ENCODE measurements at regions not wholly inside any gene's neighbourhood (a gene's known extent, or its start where the extent isn't known, plus 50 kb on each side); places are given as distances from the start of the nearest gene placed in this dataset.
"Not testable (repeated sequence)": the region's sequence is repeated elsewhere in the genome, so short reads cannot be mapped to it uniquely, and the experiment has no call there.

- no peak for DNase-seq (ENCODE audit: low read depth)
These were observed 124.4 kb upstream of the RNF32 start for GRCh38 chr7:156515911-156516790.

GRCh38 chr7:156514851-156515250 lies 125.7 kb upstream of the RNF32 start:
- DNase-seq (ENCODE audit: low read depth) = no peak

DNA sequence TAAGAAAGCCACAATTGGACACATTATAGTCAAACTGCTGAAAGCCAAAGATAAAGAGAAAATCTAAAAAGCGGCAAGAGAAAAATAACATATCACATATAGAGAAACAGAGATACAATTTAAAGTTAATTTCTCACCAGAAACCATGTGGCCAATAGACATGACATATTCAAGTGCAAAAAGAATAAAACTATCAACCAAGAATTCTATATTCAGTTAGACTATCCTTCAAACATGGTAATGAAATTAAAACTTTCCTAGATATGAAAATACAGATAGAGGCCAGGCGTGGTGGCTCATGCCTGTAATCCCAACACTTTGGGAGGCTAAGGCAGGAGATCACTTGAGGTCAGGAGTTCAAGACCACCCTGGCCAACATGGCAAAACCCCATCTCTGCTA lies 129.1 kb upstream of the RNF32 start:
- DNase-seq (ENCODE audit: low read depth) = no peak

DNA sequence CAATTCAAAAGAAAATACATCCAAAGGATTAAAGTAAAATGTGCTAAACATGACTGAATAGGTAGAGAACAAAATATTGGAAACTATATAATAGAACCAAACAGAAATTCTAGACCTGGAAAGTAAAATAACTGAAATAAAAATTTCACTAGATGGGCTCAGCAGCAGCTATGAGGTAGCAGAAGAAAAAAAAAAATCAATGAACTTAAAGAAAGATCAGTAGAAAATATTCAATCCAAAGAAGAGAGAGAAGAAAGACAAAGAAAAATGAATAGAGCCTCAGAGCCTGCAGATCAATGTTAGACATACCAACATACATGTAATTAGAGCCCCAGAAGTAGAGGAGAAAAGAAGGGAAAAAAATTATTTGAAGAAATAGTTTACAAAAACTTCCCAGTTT lies 129.6 kb upstream of the RNF32 start:
- DNase-seq (ENCODE audit: low read depth) = no peak

- DNase-seq (ENCODE audit: low read depth) = no peak
These were observed 131.4 kb upstream of the RNF32 start for GRCh38 chr7:156509216-156509615.

DNA sequence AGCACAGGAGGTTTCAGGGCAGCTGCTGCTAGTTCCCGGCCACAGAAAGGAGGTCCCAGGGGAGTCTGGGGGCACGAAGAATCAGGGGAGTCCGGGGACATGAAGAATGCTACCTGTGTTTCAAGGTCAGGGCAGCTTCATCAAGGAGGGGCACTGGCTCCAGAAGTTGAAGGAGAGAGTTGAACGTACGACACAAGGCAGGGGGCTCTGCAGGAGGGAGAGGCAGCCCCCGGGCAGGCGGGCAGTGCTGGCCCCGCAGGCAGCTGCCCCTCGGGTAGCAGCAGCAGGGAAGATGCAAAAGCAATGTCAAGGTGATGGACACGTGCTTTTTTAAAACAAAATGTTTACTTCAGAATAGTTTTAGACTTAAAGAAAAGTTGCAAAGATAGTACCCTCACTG lies 134.7 kb upstream of the RNF32 start:
- no peak for DNase-seq (ENCODE audit: low read depth)

DNA sequence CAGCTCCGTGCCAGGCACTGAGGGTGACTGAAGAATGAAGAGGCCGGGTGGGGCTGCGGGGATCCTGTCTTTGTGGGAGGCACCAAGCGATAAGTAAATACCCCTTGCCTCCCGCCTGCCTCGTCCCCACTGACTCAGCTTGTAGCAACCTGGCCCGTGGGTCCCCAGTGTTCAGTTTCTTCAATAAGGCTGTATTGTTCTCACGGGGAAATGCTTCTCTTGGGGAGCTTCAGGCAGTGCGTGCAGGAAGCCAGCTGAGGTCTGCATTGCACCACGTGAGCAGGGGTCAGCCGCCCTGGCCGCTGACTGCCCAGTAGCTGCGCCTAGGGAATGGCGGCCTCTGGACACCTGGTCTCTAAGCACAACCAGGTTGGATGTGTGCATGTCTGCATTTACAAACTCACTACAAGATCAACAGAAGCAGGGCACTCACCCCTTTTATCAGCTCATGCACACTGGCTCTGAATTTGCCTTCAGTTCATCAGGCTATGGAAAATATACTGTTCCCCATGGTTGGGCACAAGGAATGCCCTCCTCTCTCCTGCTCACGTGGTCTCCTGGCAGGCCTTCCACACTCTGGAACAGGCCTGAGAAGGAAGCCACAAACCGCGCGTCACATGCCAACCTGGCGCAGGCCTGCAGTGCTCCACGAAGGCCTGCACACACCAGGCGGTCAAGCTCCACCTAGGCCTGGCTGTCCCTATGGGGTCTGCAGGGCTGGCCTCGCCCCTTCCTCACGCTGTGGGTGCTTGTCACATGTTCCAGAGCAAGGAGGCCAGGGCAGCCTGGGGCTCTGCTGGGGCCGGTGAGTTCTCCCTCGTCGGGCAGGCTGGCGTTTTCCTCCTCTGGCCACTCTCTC lies 135.7 kb upstream of the RNF32 start:
- no peak for DNase-seq (ENCODE audit: low read depth)

DNA sequence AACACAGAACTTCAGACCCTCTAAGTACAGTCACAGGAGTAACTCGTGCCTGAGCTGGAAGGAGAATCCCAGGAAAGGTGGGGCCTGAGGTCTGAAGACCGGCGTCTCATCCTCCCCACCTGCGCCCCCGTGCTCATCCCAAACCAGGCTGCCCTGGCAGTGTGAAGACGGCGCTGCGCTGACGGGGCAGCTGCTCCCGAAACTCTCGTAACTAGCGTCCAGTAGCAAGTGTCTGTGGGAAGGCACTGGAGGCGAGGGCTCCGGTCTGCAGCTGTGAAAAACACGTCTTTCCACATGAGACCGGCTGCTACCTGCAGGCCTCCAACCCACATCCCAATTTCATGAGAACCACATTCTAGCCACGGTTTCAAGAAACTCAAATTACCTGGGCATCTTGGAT lies 136.6 kb upstream of the RNF32 start:
- no peak for DNase-seq (ENCODE audit: low read depth)

DNA sequence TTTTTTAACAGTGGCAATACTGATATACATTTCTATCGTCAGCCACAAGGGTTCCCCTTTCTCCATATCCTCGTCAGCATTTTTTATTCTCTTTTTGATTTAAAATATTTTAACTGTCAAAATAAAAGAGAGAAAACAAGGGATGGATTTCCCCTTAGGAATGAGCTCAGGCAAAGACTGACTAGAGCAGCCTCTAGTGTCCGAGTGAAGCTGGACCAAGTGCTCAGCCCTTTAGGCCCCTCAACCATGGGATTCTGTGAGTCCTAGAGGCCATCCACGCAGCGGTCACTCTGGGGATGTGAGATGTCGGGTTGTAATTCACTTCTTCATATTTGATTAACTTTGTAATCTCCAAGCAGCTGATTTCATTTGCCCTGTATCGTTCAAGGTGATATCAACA lies 137.4 kb upstream of the RNF32 start:
- no peak for DNase-seq (ENCODE audit: low read depth)

DNA sequence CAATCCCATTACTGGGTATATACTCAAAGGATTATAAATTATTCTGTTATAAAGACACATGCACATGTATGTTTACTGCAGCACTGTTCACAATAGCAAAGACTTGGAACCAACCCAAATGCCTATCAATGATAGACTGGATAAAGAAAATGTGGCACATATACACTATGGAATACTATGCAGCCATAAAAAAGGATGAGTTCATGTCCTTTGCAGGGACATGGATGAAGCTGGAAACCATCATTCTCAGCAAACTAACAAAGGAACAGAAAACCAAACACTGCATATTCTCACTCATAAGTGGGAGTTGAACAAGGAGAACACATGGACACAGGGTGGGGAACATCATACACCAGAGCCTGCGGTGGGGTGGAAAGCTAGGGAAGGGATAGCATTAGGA lies 138.8 kb upstream of the RNF32 start:
- DNase-seq (ENCODE audit: low read depth) = not testable (repeated sequence)

GRCh38 chr7:156499247-156499881 lies 141.2 kb upstream of the RNF32 start:
- DNase-seq (ENCODE audit: low read depth) = no peak

DNA sequence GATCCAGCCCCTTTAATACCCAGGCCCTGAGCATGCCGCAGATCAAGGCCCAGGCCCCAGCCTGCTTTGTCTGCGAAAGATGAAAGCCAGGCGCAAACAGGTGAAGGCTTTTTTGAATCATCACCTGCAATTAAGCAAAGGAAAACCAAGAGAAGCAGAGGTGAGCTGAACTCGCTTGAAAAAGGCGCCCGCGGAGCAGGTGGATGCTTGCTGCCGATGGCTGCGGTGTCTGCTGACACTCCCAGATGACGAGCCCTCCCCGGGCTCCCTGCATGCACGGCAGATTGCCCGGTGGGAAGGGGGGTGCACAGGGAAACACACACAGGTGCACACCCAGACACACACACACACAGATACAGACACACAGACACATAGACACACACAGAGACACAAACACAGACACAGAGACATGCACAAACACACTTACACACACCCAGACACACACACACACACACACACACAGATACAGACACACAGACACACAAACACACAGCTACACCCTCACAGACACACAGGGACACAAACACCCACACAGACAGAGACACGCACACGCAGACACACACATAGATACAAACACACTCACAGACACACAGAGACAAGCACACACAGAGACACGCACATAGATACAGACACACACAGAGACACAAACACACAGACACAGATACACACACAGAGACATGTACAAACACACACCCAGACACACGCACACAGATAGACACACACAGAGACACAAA lies 142.6 kb upstream of the RNF32 start:
- DNase-seq (ENCODE audit: low read depth) = no peak

DNA sequence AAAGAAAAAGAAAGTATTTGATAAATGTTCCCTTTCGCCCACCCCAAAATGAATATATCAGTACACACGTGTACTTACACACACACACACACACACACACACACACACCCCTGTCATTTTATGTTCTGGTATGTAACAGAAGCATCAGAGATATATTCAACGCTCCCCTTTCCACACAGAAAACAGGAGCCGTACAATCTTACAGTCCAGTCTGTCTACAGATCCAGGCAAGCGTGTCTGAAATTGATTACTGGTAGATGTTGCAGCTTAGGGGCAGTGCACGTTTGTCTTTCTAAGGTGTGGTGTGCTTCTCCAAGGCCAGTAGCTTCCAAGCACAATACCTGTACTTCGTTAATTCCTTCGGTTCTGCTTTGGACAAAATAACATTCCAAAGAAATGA lies 143.7 kb upstream of the RNF32 start:
- DNase-seq (ENCODE audit: low read depth) = no peak

- DNase-seq (ENCODE audit: low read depth) = no peak
These were observed 144.2 kb upstream of the RNF32 start for GRCh38 chr7:156496363-156496769.

- no peak for DNase-seq (ENCODE audit: low read depth)
These were observed 145.6 kb upstream of the RNF32 start for GRCh38 chr7:156494960-156495359.

DNA sequence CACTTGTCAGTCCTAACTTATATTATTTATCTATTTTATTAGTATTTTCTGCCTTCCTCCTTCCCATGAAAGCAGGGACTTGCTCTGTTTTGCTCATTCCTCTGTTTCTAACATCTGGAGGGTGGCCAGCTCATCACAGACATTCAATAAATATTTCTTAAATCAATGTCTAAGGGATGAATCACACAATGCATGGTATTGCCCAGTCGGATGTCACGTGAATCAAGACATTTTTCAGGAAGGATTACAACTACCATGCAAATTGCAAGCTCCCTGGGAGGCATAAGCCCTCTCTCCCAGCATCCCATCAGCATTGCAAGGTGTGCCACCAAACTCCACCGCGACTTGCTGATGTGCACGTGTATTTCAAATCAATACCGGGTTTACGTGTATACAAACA lies 146.6 kb upstream of the RNF32 start:
- DNase-seq (ENCODE audit: low read depth) = no peak

GRCh38 chr7:156492170-156492569 lies 148.4 kb upstream of the RNF32 start:
- no peak for DNase-seq (ENCODE audit: low read depth)

GRCh38 chr7:156491435-156491834 lies 149.1 kb upstream of the RNF32 start:
- DNase-seq (ENCODE audit: low read depth) = no peak

- no peak for DNase-seq (ENCODE audit: low read depth)
These were observed 150.4 kb upstream of the RNF32 start for GRCh38 chr7:156490021-156490800.

DNA sequence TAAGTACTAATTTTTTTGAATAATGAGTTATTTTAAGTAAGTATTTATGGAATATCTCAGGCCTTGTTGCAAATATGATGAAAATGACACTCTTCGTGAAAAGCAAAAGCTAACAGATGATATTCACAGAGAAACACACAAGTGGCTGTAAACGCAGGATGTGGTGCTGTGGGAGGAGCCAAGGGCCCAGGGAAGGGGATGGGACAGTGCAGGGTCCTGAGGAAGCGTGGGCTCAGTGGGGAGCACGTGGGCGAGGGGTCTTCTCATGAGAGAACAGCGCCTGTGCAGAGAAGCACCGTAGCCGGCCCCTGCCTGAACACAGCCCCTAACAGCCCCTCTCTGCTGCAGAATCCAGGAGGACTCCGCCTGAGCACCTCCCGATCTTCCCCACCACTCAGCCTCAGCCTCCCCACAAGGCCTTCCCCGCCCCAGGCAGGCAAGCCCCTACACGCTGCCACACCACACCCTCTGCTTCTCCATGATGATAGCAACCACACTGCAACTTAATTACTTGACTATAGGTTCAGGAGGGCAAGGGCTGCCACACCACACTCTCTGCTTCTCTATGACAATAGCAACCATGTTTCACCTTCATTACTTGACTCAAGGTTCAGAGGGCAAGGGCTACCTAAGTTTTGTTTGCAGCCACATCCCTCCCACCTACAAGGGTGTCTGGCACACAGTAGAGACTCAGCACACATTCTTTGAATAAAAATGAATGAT lies 152.6 kb upstream of the RNF32 start:
- DNase-seq (ENCODE audit: low read depth) = no peak

DNA sequence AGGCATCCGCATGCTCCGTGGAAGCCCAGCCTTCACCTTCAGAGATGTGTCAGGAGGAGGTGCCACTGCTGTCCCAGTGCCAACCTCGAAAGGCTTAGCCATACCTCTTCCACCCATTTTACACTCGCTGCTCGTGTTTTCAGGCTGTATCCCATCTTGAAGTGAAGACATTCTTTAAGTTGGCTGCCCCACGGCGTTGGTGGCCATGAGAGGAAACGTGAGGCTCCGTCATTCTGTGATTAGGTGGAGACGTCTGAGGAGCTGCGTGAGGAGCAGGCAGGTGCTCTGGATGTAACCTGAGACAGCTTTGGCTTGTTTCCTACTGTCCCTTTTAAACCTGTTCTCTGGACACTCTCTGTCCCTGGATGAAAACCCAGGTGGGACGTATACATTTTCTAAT lies 159.9 kb upstream of the RNF32 start:
- no peak for DNase-seq (ENCODE audit: low read depth)
